Stimulated activated CD4-positive, alpha-beta T cell treated with anti-CD3 and anti-CD28 coated beads, Interleukin-1b, Interleukin-23, amount 100 ng/mL, for 4 hours (primary cell): ENCODE measurements at regions not wholly inside any gene's neighbourhood (a gene's known extent, or its start where the extent isn't known, plus 50 kb on each side); places are given as distances from the start of the nearest gene placed in this dataset.
"Not testable (repeated sequence)": the region's sequence is repeated elsewhere in the genome, so short reads cannot be mapped to it uniquely, and the experiment has no call there.

Source experiments
- DNase-seq, 2 donors: peaks; one replicate each; pipeline ENCODE4 v3.0.0-alpha.2; 2020; ENCODE audit warnings: low read depth in 2 of 2

GRCh38 chr9:115301581-115301980, 183.6 kb upstream of the TNC start:
- no peak for DNase-seq

- no peak for DNase-seq
Measured at GRCh38 chr9:115305543-115305942, 187.6 kb upstream of the TNC start.

- no peak for DNase-seq
Measured at GRCh38 chr9:115306865-115307264, 188.9 kb upstream of the TNC start.

- no peak for DNase-seq
Measured at GRCh38 chr9:115313545-115313944, 195.6 kb upstream of the TNC start.

GRCh38 chr9:115326461-115326860, 208.5 kb upstream of the TNC start:
- no peak for DNase-seq

- no peak for DNase-seq
Measured at GRCh38 chr9:115327436-115328122, 209.6 kb upstream of the TNC start.

- no peak for DNase-seq
Measured at GRCh38 chr9:115328228-115328627, 210.3 kb upstream of the TNC start.

GRCh38 chr9:115328677-115329076, 210.7 kb upstream of the TNC start:
- DNase-seq, result no peak

- no peak for DNase-seq
Measured at GRCh38 chr9:115333277-115334070, 215.5 kb upstream of the TNC start.

GRCh38 chr9:115335439-115335838, 217.5 kb upstream of the TNC start:
- no peak for DNase-seq

- no peak for DNase-seq
Measured at GRCh38 chr9:115340314-115340713, 222.4 kb upstream of the TNC start.

- DNase-seq, result no peak
Measured at GRCh38 chr9:115341426-115341825, 223.5 kb upstream of the TNC start.

- DNase-seq, result not testable (repeated sequence)
Measured at GRCh38 chr9:115347776-115348175, 229.8 kb upstream of the TNC start.

GRCh38 chr9:115348936-115349335, 231.0 kb upstream of the TNC start:
- not testable (repeated sequence) for DNase-seq

- DNase-seq, result no peak
Measured at GRCh38 chr9:115349542-115349941, 231.6 kb upstream of the TNC start.

- no peak for DNase-seq
Measured at GRCh38 chr9:115350548-115350947, 232.6 kb upstream of the TNC start.

GRCh38 chr9:115353681-115354080, 235.7 kb upstream of the TNC start:
- DNase-seq, result no peak

- DNase-seq, result no peak
Measured at GRCh38 chr9:115357821-115358220, 239.9 kb upstream of the TNC start.

GRCh38 chr9:115359017-115359780, 241.2 kb upstream of the TNC start:
- no peak for DNase-seq

GRCh38 chr9:115360122-115360521, 242.2 kb upstream of the TNC start:
- DNase-seq, result no peak

GRCh38 chr9:115362101-115362500, 244.1 kb upstream of the TNC start:
- no peak for DNase-seq

GRCh38 chr9:115362640-115363039, 244.7 kb upstream of the TNC start:
- DNase-seq, result no peak

- no peak for DNase-seq
Measured at GRCh38 chr9:115364991-115365390, 247.0 kb upstream of the TNC start.
